Natural killer cell (primary cell): ENCODE measurements at regions not wholly inside any gene's neighbourhood (a gene's known extent, or its start where the extent isn't known, plus 50 kb on each side); places are given as distances from the start of the nearest gene placed in this dataset.

ENCODE experiments used
- ATAC-seq, 3 donors: fragments of 150-1000 bp in 2 of 3; fragments of 200-7000 bp in 1 of 3; cut with Tn5 transposase; 1 replicate in 1 of 3; 2 replicates in 2 of 3; pipeline ENCODE4 v1.10.0; 2021; ENCODE audit warnings: mild to moderate bottlenecking in 2 of 3, moderate library complexity in 2 of 3
- DNase-seq, 2 donors: peaks; one replicate each; pipeline versions ENCODE4 v3.0.0 to v3.0.0-alpha.2; 2013 to 2021; ENCODE audit warnings: mixed read lengths in 1 of 2
- H3K27ac ChIP-seq: one replicate; pipeline ENCODE4 v1.5.1; 2013; ENCODE audit warnings: mild to moderate bottlenecking, low read length
- H3K27me3 ChIP-seq: one replicate; pipeline ENCODE4 v1.6.1; 2013; ENCODE audit warnings: low read length; ENCODE audit not compliant: control insufficient read depth, insufficient read depth
- H3K36me3 ChIP-seq: one replicate; pipeline ENCODE4 v1.6.1; 2013; ENCODE audit warnings: low read length; ENCODE audit not compliant: control insufficient read depth, insufficient read depth
- H3K4me1 ChIP-seq: one replicate; pipeline ENCODE4 v1.6.1; 2013; ENCODE audit warnings: low read length; ENCODE audit not compliant: control insufficient read depth, insufficient read depth
- H3K4me3 ChIP-seq: one replicate; pipeline ENCODE4 v1.5.1; 2013; ENCODE audit warnings: low read length
- H3K9me3 ChIP-seq: one replicate; pipeline ENCODE4 v1.6.1; 2013; ENCODE audit warnings: low read length; ENCODE audit not compliant: control insufficient read depth, insufficient read depth
- H3K27ac Mint-ChIP-seq, 2 donors: one replicate each; pipeline ENCODE4 v1.8.0; 2022; ENCODE audit warnings: mild to moderate bottlenecking in 2 of 2, mixed read lengths in 2 of 2, moderate library complexity in 1 of 2
- H3K27me3 Mint-ChIP-seq, 2 donors: one replicate each; pipeline ENCODE4 v1.8.0; 2022; ENCODE audit warnings: low read depth in 2 of 2, mixed read lengths in 2 of 2
- H3K36me3 Mint-ChIP-seq: one replicate; pipeline ENCODE4 v1.8.0; 2022; ENCODE audit warnings: mixed read lengths
- H3K4me1 Mint-ChIP-seq, 2 donors: one replicate each; pipeline ENCODE4 v1.8.0; 2022; ENCODE audit warnings: mixed read lengths in 2 of 2
- H3K4me3 Mint-ChIP-seq: one replicate; pipeline ENCODE4 v1.8.0; 2022; ENCODE audit warnings: mild to moderate bottlenecking, moderate library complexity, mixed read lengths
- H3K9me3 Mint-ChIP-seq, 2 donors: one replicate each; pipeline ENCODE4 v1.8.0; 2022; ENCODE audit warnings: mixed read lengths in 2 of 2
- WGBS: methylation state at CpG from one replicate; pipeline ENCODE4 v1.1.7; 2013; ENCODE audit warnings: missing lambda C conversion rate; ENCODE audit not compliant: insufficient coverage; 5-methylcytosine and 5-hydroxymethylcytosine counted together
- intact Hi-C: fragments of 100-400 bp; cut with micrococcal nuclease; formaldehyde crosslinking; loops from one replicate; pipeline ENCODE4 v1.14.2; 2022
- TF ChIP-seq, protein P1 (sequence below): fragments of 200-600 bp; IDR thresholded peaks from one replicate; pipeline ENCODE4 v1.8.0; 2022; ENCODE audit warnings: antibody characterized with exemption

DNA sequence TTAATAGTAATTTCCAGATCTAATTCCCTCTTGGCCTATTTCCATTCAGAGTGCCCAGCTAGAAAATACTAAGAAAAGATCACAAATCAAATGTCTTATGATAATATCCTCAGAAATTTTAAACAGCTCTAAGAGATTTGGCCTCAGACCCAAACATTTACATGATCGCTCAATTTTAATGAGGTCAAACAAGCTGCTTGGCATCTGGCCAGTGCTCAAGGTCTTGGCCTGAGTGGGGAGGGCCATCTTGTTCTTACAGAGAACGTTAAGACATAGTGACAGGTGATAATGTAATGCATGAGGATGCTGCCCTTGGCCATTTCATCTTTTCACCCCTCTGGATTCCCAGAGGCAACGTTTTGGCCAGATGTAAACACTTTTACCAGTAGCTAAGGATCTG, 159.2 kb upstream of the SLC7A11 start:
- Histone ChIP-seq H3K4me3 (no peak overlapping the region), H3K27ac (no peak overlapping the region), H3K9me3 (no peaks in the 10 kb centered on the region), H3K4me1 (peaks cover 3% of the 10 kb centered on the region), H3K27me3 (no peaks in the 10 kb centered on the region), H3K36me3 (no peaks in the 10 kb centered on the region)
- no peaks in the 10 kb centered on the region for H3K27me3 Mint-ChIP-seq
- DNase-seq (no peak), ATAC-seq (no peak)
- WGBS, result 56% methylated on average over 3 of the region's 3 CpGs
- H3K4me1 Mint-ChIP-seq, result no peaks in the 10 kb centered on the region
- no peak overlapping the region for H3K27ac Mint-ChIP-seq
- no peak overlapping the region for H3K4me3 Mint-ChIP-seq
- intact Hi-C loops, result no loop called here
- H3K9me3 Mint-ChIP-seq, result no peaks in the 10 kb centered on the region
- TF ChIP-seq, protein P1, sequence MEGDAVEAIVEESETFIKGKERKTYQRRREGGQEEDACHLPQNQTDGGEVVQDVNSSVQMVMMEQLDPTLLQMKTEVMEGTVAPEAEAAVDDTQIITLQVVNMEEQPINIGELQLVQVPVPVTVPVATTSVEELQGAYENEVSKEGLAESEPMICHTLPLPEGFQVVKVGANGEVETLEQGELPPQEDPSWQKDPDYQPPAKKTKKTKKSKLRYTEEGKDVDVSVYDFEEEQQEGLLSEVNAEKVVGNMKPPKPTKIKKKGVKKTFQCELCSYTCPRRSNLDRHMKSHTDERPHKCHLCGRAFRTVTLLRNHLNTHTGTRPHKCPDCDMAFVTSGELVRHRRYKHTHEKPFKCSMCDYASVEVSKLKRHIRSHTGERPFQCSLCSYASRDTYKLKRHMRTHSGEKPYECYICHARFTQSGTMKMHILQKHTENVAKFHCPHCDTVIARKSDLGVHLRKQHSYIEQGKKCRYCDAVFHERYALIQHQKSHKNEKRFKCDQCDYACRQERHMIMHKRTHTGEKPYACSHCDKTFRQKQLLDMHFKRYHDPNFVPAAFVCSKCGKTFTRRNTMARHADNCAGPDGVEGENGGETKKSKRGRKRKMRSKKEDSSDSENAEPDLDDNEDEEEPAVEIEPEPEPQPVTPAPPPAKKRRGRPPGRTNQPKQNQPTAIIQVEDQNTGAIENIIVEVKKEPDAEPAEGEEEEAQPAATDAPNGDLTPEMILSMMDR, result no peak
- H3K36me3 Mint-ChIP-seq, result no peaks in the 10 kb centered on the region

DNA sequence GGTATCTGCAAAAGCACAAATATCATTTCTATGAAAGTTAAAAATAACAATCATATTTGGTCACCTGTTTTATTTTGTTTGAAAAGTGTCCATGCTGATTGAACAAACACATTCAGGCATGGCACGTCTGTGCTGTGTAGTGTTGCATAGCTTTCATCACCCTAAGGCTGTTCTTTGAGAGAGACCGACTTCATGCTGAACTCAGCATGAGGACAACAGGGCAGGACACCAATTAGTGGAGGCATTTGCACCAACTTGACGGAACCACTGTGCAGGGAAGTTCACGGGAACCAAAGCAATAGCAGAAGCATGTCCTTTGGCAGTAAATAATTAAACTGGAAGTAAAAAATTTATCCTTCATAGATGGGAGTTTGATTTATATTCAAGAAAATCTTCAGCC, 158.4 kb upstream of the SLC7A11 start:
- Mint-ChIP-seq H3K4me1 (no peaks in the 10 kb centered on the region), H3K27ac (no peak overlapping the region), H3K4me3 (no peak overlapping the region), H3K27me3 (no peaks in the 10 kb centered on the region), H3K36me3 (no peaks in the 10 kb centered on the region), H3K9me3 (peaks cover 2% of the 10 kb centered on the region in 2 donors)
- H3K27ac ChIP-seq, result no peak overlapping the region
- no peaks in the 10 kb centered on the region for H3K27me3 ChIP-seq
- H3K4me1 ChIP-seq, result peaks cover 2% of the 10 kb centered on the region
- ATAC-seq (no peak), DNase-seq (no peak)
- TF ChIP-seq, protein P1, result no peak
- H3K9me3 ChIP-seq, result no peaks in the 10 kb centered on the region
- intact Hi-C loops, result no loop called here
- 80% methylated on average over 4 of the region's 4 CpGs for WGBS
- no peaks in the 10 kb centered on the region for H3K36me3 ChIP-seq
- H3K4me3 ChIP-seq, result no peak overlapping the region

DNA sequence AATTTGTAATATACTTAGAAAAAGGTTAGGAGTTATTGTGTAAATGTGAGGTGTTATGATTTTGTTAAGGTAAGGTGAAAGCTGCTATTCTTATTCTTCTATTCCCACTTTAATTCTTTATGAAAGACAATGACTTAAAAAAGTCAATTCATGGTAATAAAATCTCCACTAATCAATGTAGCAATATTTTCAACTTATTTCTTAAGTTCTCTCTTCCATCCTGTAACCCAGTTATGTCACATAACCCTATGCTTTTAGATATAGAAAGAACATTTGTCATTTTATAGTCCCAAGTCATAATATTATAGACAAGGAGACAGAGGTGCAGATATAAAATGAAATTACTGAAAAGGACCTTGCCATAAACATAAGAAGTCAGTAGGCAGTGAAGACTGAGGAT, 157.9 kb upstream of the SLC7A11 start:
- H3K27ac Mint-ChIP-seq, result no peak overlapping the region
- no peaks in the 10 kb centered on the region for H3K27me3 ChIP-seq
- no peaks in the 10 kb centered on the region for H3K27me3 Mint-ChIP-seq

DNA sequence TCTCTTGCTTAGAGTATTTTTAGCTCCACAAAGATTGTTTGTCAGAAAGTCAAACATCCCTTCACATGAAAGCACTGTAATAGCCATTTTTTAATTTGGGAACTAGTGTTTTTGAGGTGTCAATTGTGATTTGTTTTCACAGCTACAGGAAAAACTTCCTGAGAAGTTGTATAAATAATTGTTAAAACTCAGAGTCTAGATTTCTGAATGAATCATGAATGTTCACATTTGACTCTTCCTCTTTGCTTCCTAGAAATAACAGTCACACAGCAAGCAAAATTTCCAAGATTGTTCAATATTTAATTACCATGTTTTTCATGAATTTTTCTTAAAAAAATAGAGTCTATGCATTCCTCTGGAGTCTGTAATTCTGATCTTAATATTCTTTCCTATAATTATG, 156.9 kb upstream of the SLC7A11 start:
- intact Hi-C loops, result no loop called here
- Mint-ChIP-seq H3K27me3 (no peaks in the 10 kb centered on the region), H3K4me1 (no peaks in the 10 kb centered on the region), H3K9me3 (peaks cover 3 to 5% of the 10 kb centered on the region in 2 donors), H3K4me3 (no peak overlapping the region), H3K27ac (no peak overlapping the region), H3K36me3 (no peaks in the 10 kb centered on the region)
- no peaks in the 10 kb centered on the region for H3K36me3 ChIP-seq
- no peaks in the 10 kb centered on the region for H3K4me1 ChIP-seq
- ATAC-seq (no peak), DNase-seq (no peak)
- H3K4me3 ChIP-seq, result no peak overlapping the region
- H3K27me3 ChIP-seq, result no peaks in the 10 kb centered on the region
- TF ChIP-seq, protein P1, result no peak
- H3K27ac ChIP-seq, result no peak overlapping the region
- H3K9me3 ChIP-seq, result no peaks in the 10 kb centered on the region

More for the DNA sequence above, 157.9 kb upstream of the SLC7A11 start:
- intact Hi-C loops, result no loop called here
- Mint-ChIP-seq H3K9me3 (peaks cover 3 to 4% of the 10 kb centered on the region in 2 donors), H3K4me1 (no peaks in the 10 kb centered on the region), H3K4me3 (no peak overlapping the region), H3K36me3 (no peaks in the 10 kb centered on the region)
- no peaks in the 10 kb centered on the region for H3K4me1 ChIP-seq
- DNase-seq, result no peak
- TF ChIP-seq, protein P1, result no peak
- H3K4me3 ChIP-seq, result no peak overlapping the region
- no peaks in the 10 kb centered on the region for H3K36me3 ChIP-seq
- no peaks in the 10 kb centered on the region for H3K9me3 ChIP-seq
- no peak overlapping the region for H3K27ac ChIP-seq
- no peak for ATAC-seq
